H9 (cell line): ENCODE measurements at regions not wholly inside any gene's neighbourhood (a gene's known extent, or its start where the extent isn't known, plus 50 kb on each side); places are given as distances from the start of the nearest gene placed in this dataset.
A peak's percentile ranks its signal among the peaks of the same experiment; 100 is the strongest.

Experiments used
- DNase-seq: peaks from one replicate; pipeline ENCODE4 v3.0.0-alpha.2; 2017
- H2AFZ ChIP-seq: one replicate; pipeline ENCODE4 v1.6.1; 2013; ENCODE audit warnings: mild to moderate bottlenecking, low read length, control low read depth, moderate library complexity
- H2AK5ac ChIP-seq: 2 replicates; pipeline ENCODE4 v1.6.1; 2013; ENCODE audit warnings: low read length, control low read depth, mixed read lengths; ENCODE audit not compliant: insufficient read length
- H2BK120ac ChIP-seq: one replicate; pipeline ENCODE4 v1.6.1; 2013; ENCODE audit warnings: low read depth, mild to moderate bottlenecking, low read length, control low read depth, inconsistent platforms; ENCODE audit not compliant: poor library complexity, severe bottlenecking
- H2BK12ac ChIP-seq: 2 replicates; pipeline ENCODE4 v1.6.1; 2013; ENCODE audit warnings: low read length, control low read depth, mixed read lengths, low read depth; ENCODE audit not compliant: insufficient read length
- H2BK15ac ChIP-seq: 2 replicates; pipeline ENCODE4 v1.6.1; 2013; ENCODE audit warnings: low read depth, low read length, control low read depth
- H2BK20ac ChIP-seq: one replicate; pipeline ENCODE4 v1.6.1; 2013; ENCODE audit warnings: low read depth, mild to moderate bottlenecking, low read length, control low read depth, inconsistent platforms; ENCODE audit not compliant: poor library complexity, severe bottlenecking
- H2BK5ac ChIP-seq: 2 replicates; pipeline ENCODE4 v1.6.1; 2013; ENCODE audit warnings: low read length, control low read depth, mixed read lengths; ENCODE audit not compliant: insufficient read length
- H3K14ac ChIP-seq: 2 replicates; pipeline ENCODE4 v1.6.1; 2013; ENCODE audit warnings: low read length, control low read depth; ENCODE audit not compliant: insufficient read depth
- H3K18ac ChIP-seq: 2 replicates; pipeline ENCODE4 v1.6.1; 2013; ENCODE audit warnings: low read depth, mild to moderate bottlenecking, mixed read lengths, low read length, control low read depth; ENCODE audit not compliant: insufficient read length
- H3K23ac ChIP-seq: 2 replicates; pipeline ENCODE4 v1.6.1; 2013; ENCODE audit warnings: low read length, control low read depth, mixed read lengths, low read depth; ENCODE audit not compliant: insufficient read length
- H3K23me2 ChIP-seq: 2 replicates; pipeline ENCODE4 v1.6.1; 2013; ENCODE audit warnings: low read depth, mild to moderate bottlenecking, mixed read lengths, low read length, control low read depth; ENCODE audit not compliant: insufficient read length, poor library complexity, severe bottlenecking
- H3K27ac ChIP-seq: 2 replicates; pipeline ENCODE4 v1.5.1; 2013; ENCODE audit warnings: low read length, control low read depth, mixed read lengths, low read depth; ENCODE audit not compliant: insufficient read length
- H3K27me3 ChIP-seq: 2 replicates; pipeline ENCODE4 v1.6.1; 2013; ENCODE audit warnings: low read length, control low read depth, inconsistent platforms; ENCODE audit not compliant: insufficient read depth
- H3K4ac ChIP-seq: 2 replicates; pipeline ENCODE4 v1.6.1; 2013; ENCODE audit warnings: low read depth, mild to moderate bottlenecking, control low read depth, inconsistent platforms, low read length, moderate library complexity
- H3K4me1 ChIP-seq: 2 replicates; pipeline ENCODE4 v1.6.1; 2013; ENCODE audit warnings: low read length, control low read depth, inconsistent platforms; ENCODE audit not compliant: insufficient read depth
- H3K4me2 ChIP-seq: 2 replicates; pipeline ENCODE4 v1.6.1; 2013; ENCODE audit warnings: low read length, control low read depth, mixed read lengths; ENCODE audit not compliant: insufficient read length, insufficient read depth
- H3K56ac ChIP-seq: 2 replicates; pipeline ENCODE4 v1.6.1; 2013; ENCODE audit warnings: low read depth, mild to moderate bottlenecking, mixed read lengths, low read length, control low read depth; ENCODE audit not compliant: insufficient read length
- H3K79me1 ChIP-seq: 2 replicates; pipeline ENCODE4 v1.6.1; 2013; ENCODE audit warnings: low read depth, mild to moderate bottlenecking, moderate library complexity, low read length, control low read depth, inconsistent platforms; ENCODE audit not compliant: insufficient read depth, poor library complexity, severe bottlenecking
- H3K79me2 ChIP-seq: 2 replicates; pipeline ENCODE4 v1.6.1; 2013; ENCODE audit warnings: low read length, control low read depth, inconsistent platforms; ENCODE audit not compliant: insufficient read depth
- H3K9ac ChIP-seq: 2 replicates; pipeline ENCODE4 v1.6.1; 2013; ENCODE audit warnings: low read length, control low read depth, mixed read lengths; ENCODE audit not compliant: insufficient read length; ENCODE audit errors: extremely low read depth
- H3K9me3 ChIP-seq: one replicate; pipeline ENCODE4 v1.6.1; 2013; ENCODE audit warnings: low read depth, low read length, inconsistent platforms; ENCODE audit not compliant: control insufficient read depth
- H3T11ph ChIP-seq: one replicate; pipeline ENCODE4 v1.6.1; 2013; ENCODE audit warnings: mild to moderate bottlenecking, low read length, control low read depth, inconsistent platforms
- H4K20me1 ChIP-seq: one replicate; pipeline ENCODE4 v1.6.1; 2013; ENCODE audit not compliant: control insufficient read depth, insufficient read length, insufficient read depth
- H4K5ac ChIP-seq: 2 replicates; pipeline ENCODE4 v1.6.1; 2013; ENCODE audit warnings: low read depth, mild to moderate bottlenecking, mixed read lengths, low read length, control low read depth; ENCODE audit not compliant: insufficient read length
- H4K8ac ChIP-seq: replicated peaks from 2 replicates; pipeline ENCODE4 v1.6.1; 2013; ENCODE audit warnings: low read length, control low read depth, mixed read lengths, low read depth; ENCODE audit not compliant: insufficient read length
- H4K91ac ChIP-seq: 2 replicates; pipeline ENCODE4 v1.6.1; 2013; ENCODE audit warnings: low read depth, mild to moderate bottlenecking, moderate library complexity, mixed read lengths, low read length, control low read depth; ENCODE audit not compliant: insufficient read length
- H3K27ac Mint-ChIP-seq, 3 experiments: 2 replicates in 2 of 3; 3 replicates in 1 of 3; pipeline ENCODE4 v1.8.0; 2020 to 2021; ENCODE audit warnings: mixed read lengths in 3 of 3, mild to moderate bottlenecking in 1 of 3, moderate library complexity in 1 of 3
- H3K27me3 Mint-ChIP-seq: 2 replicates; pipeline ENCODE4 v1.8.0; 2021; ENCODE audit warnings: low read depth, mild to moderate bottlenecking, moderate library complexity, mixed read lengths
- H3K36me3 Mint-ChIP-seq, 3 experiments: 2 replicates in 2 of 3; 3 replicates in 1 of 3; pipeline ENCODE4 v1.8.0; 2020 to 2021; ENCODE audit warnings: low read depth in 3 of 3, mixed read lengths in 3 of 3; ENCODE audit not compliant: insufficient read depth in 1 of 3
- H3K4me1 Mint-ChIP-seq, 2 experiments: 2 replicates each; pipeline ENCODE4 v1.8.0; 2020; ENCODE audit warnings: mixed read lengths in 2 of 2
- H3K4me3 Mint-ChIP-seq, 2 experiments: 2 replicates in 1 of 2; 3 replicates in 1 of 2; pipeline ENCODE4 v1.8.0; 2020 to 2021; ENCODE audit warnings: mild to moderate bottlenecking in 2 of 2, mixed read lengths in 2 of 2, moderate library complexity in 1 of 2
- H3K9me3 Mint-ChIP-seq, 2 experiments: 2 replicates in 1 of 2; 3 replicates in 1 of 2; pipeline ENCODE4 v1.8.0; 2020; ENCODE audit warnings: mild to moderate bottlenecking in 2 of 2, mixed read lengths in 2 of 2, moderate library complexity in 1 of 2
- WGBS: extraction: QIAGEN DNeasy Blood & Tissue Kit; methylation state at CpG from one replicate; pipeline ENCODE4 v1.1.7; 2013; ENCODE audit warnings: missing lambda C conversion rate, low lambda C conversion rate, mixed read lengths; ENCODE audit not compliant: insufficient read length; ENCODE audit errors: extremely low coverage; 5-methylcytosine and 5-hydroxymethylcytosine counted together
- TF ChIP-seq, protein P1 (sequence below): fragments of 200-600 bp; sonication (generic); conservative IDR thresholded peaks from 3 replicates; pipeline ENCODE4 v1.8.0; 2021; ENCODE audit warnings: antibody characterized with exemption, mild to moderate bottlenecking

DNA sequence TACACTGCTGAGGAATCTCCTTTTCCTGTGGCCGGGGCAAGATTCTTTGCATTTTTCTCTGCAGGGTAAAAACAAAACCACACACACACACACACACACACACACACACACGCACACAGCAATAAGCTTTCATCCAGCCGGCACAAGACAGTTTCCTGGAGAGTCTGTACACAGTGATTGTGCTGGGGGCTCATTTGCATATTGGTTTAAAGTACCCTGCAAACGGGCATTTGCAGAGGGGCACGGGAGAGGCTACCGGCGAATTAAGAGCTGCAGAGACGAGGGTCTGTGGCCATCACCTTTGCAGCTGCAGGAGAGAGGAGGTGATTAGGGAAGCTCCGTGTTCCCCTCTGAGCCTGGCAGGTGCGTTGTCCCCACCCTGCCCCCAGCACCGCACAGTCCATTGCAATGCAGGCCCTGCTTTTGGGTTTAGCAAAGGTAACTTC, 219.9 kb downstream of the SHOX start:
- Mint-ChIP-seq H3K4me3 (peak overlapping the region in 1 of 2 experiments; percentile 50; a peak in 2 of 5 replicates), H3K27ac (peak overlapping the region in 1 of 3 experiments; percentile 71; a peak in 4 of 7 replicates), H3K9me3 (peaks cover 0 to 3% of the 10 kb centered on the region in 2 experiments; a peak in 2 of 5 replicates), H3K27me3 (peaks cover 7% of the 10 kb centered on the region), H3K36me3 (no peaks in the 10 kb centered on the region), H3K4me1 (peaks cover 19 to 30% of the 10 kb centered on the region in 2 experiments)
- H2AK5ac ChIP-seq, result no peak overlapping the region
- no peak overlapping the region for H2BK120ac ChIP-seq
- H4K91ac ChIP-seq, result no peak overlapping the region
- H3K18ac ChIP-seq, result no peak overlapping the region
- H3K79me2 ChIP-seq, result no peaks in the 10 kb centered on the region
- no peak overlapping the region for H3K4me2 ChIP-seq
- no peak overlapping the region for H2BK15ac ChIP-seq
- no peak overlapping the region for H4K8ac ChIP-seq
- WGBS, result no CpG with 5 or more reads among the region's 11 CpGs
- no peak overlapping the region for H2AFZ ChIP-seq
- no peak overlapping the region for H3K4ac ChIP-seq
- TF ChIP-seq, protein P1, sequence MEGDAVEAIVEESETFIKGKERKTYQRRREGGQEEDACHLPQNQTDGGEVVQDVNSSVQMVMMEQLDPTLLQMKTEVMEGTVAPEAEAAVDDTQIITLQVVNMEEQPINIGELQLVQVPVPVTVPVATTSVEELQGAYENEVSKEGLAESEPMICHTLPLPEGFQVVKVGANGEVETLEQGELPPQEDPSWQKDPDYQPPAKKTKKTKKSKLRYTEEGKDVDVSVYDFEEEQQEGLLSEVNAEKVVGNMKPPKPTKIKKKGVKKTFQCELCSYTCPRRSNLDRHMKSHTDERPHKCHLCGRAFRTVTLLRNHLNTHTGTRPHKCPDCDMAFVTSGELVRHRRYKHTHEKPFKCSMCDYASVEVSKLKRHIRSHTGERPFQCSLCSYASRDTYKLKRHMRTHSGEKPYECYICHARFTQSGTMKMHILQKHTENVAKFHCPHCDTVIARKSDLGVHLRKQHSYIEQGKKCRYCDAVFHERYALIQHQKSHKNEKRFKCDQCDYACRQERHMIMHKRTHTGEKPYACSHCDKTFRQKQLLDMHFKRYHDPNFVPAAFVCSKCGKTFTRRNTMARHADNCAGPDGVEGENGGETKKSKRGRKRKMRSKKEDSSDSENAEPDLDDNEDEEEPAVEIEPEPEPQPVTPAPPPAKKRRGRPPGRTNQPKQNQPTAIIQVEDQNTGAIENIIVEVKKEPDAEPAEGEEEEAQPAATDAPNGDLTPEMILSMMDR, result no peak
- no peak overlapping the region for H2BK5ac ChIP-seq
- no peak overlapping the region for H3K23ac ChIP-seq
- DNase-seq, result no peak
- H3K23me2 ChIP-seq, result no peaks in the 10 kb centered on the region
- H2BK20ac ChIP-seq, result no peak overlapping the region
- no peak overlapping the region for H3K14ac ChIP-seq
- H3K27me3 ChIP-seq, result no peaks in the 10 kb centered on the region
- no peaks in the 10 kb centered on the region for H3K79me1 ChIP-seq
- no peak overlapping the region for H3K9ac ChIP-seq
- H3K27ac ChIP-seq, result no peak overlapping the region
- H3K9me3 ChIP-seq, result no peaks in the 10 kb centered on the region
- no peaks in the 10 kb centered on the region for H3K4me1 ChIP-seq
- H2BK12ac ChIP-seq, result no peak overlapping the region
- no peak overlapping the region for H3K56ac ChIP-seq
- no peak overlapping the region for H3T11ph ChIP-seq
- no peaks in the 10 kb centered on the region for H4K20me1 ChIP-seq
- H4K5ac ChIP-seq, result no peak overlapping the region
